BJ (cell line): ENCODE measurements at regions not wholly inside any gene's neighbourhood (a gene's known extent, or its start where the extent isn't known, plus 50 kb on each side); places are given as distances from the start of the nearest gene placed in this dataset.

ENCODE experiments used
- CTCF ChIA-PET: fragments of 350-600 bp; formaldehyde crosslinking; extraction: SDS; loops from one replicate; lab custom pipeline; 2021; ENCODE audit warnings: antibody characterized with exemption, inconsistent platforms; lab: Yijun Ruan, JAX
- POLR2A ChIA-PET: fragments of 300-600 bp; sonication (Branson Sonifier 250); formaldehyde crosslinking; extraction: SDS; loops from one replicate; lab custom pipeline; 2021; ENCODE audit warnings: antibody characterized with exemption; lab: Charles Lee
- DNase-seq: peaks from one replicate; pipeline ENCODE4 v3.0.0-alpha.2; 2011; ENCODE audit warnings: low read depth
- H3K27me3 ChIP-seq: 2 replicates; pipeline ENCODE4 v1.6.0; 2011; ENCODE audit warnings: low read length; ENCODE audit not compliant: control insufficient read depth, insufficient read depth
- H3K36me3 ChIP-seq: 2 replicates; pipeline ENCODE4 v1.5.1; 2011; ENCODE audit warnings: low read length; ENCODE audit not compliant: control insufficient read depth, insufficient read depth
- H3K4me3 ChIP-seq: 2 replicates; pipeline ENCODE4 v1.5.1; 2011; ENCODE audit warnings: low read depth, mild to moderate bottlenecking, control low read depth, low read length
- TF ChIP-seq, protein P1 (sequence below): IDR thresholded peaks from 2 replicates; pipeline ENCODE4 v1.5.1; 2011; ENCODE audit warnings: low read depth, mild to moderate bottlenecking, control low read depth, inconsistent platforms, low read length, moderate library complexity; ENCODE audit not compliant: insufficient read depth

DNA sequence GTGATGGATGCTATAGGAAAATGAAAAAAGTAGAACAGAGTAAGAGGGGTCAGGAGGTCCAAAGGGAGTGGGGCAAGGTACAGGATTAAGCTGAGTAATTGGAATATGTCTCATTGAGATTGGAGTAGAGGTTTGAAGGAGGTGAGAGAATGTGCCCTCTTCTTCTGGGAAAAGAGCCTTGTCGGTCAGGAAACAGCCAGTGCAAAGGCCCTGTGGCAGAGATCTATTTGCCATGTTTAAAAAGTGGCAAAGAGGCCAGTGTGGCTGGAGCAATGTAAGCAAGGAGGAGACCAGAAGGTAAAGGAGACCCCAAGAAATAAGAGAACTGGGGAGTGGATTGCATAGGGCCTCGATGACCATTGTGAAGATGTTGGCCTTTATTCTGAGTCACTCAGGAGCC is 706.5 kb downstream of the MED13L start:
- CTCF ChIA-PET, result no interaction called here
- TF ChIP-seq, protein P1, sequence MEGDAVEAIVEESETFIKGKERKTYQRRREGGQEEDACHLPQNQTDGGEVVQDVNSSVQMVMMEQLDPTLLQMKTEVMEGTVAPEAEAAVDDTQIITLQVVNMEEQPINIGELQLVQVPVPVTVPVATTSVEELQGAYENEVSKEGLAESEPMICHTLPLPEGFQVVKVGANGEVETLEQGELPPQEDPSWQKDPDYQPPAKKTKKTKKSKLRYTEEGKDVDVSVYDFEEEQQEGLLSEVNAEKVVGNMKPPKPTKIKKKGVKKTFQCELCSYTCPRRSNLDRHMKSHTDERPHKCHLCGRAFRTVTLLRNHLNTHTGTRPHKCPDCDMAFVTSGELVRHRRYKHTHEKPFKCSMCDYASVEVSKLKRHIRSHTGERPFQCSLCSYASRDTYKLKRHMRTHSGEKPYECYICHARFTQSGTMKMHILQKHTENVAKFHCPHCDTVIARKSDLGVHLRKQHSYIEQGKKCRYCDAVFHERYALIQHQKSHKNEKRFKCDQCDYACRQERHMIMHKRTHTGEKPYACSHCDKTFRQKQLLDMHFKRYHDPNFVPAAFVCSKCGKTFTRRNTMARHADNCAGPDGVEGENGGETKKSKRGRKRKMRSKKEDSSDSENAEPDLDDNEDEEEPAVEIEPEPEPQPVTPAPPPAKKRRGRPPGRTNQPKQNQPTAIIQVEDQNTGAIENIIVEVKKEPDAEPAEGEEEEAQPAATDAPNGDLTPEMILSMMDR, result no peak

DNA sequence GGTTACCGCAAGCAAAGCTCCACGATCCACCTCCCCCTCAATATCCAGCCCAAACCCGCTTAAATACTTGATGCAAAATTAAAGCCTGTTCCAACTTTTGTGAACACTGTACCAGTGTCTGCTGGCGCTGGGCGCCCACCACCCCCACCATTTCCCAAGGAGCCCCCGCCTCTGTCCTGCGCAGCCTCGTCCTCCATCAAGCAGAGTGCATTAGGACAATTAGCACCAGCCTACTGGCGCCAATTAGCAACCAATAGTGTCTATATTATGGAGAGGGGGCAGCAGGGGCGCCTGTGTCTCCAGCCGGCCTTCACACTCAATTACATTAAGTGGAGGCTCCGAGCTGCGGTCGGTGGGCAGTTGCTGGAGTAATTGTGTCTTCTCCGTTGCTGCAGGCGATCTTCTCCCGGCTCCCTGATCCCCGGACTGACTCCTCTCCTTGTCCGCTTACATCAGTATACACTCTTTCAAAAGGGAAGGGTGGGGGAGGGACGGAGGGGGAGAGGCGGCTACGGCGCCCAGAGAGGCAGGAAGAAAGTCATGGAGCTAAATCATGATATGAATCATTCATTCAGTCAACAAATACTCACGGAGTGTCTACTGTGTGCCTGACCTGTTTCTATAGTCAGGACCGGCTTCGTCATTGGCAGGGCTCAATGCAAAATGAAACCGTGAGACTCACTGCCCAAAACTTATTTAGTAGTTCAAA is 707.3 kb downstream of the MED13L start:
- peak overlapping the region; percentile 9 for H3K4me3 ChIP-seq
- POLR2A ChIA-PET, result no interaction called here
- no peaks in the 10 kb centered on the region for H3K36me3 ChIP-seq
- no peaks in the 10 kb centered on the region for H3K27me3 ChIP-seq
- peak; percentile 3 for DNase-seq
- CTCF ChIA-PET, result no interaction called here
- TF ChIP-seq, protein P1, result no peak

More for the DNA sequence above, 706.5 kb downstream of the MED13L start:
- Histone ChIP-seq H3K27me3 (no peaks in the 10 kb centered on the region), H3K36me3 (no peaks in the 10 kb centered on the region), H3K4me3 (no peak overlapping the region)
- no peak for DNase-seq
- POLR2A ChIA-PET, result no interaction called here

DNA sequence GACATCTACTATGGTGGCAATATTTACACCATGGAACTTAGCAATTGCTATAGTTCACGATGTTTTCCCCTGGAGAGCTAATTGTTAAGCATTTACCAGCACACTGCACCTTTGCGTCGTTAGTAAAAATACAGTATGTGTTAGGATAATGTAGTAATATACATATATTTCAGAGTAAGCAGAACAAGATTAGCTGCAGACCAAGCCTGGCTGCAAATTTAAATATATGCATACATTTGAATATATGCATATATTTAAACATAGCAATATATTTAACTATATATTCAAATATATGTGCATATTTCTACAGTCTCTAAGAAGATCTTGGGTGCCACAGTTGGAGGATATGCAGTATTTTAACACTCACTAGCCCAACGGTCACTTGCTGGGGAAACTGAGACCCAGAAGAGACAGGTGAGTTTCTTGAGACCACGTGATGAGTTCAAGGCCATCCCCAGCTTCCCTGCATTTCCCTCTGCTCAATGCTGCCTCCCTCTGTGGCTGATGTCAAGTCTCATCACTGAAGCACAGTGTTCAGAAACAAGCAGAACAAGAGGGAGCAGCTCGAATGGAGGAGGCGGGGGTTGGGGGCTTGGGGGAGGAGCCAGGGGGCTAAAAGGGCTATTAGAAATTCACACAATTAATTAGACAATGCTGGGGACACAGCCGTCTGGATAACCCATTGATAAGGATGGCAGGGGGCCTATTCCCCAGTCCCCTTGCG is 708.0 kb downstream of the MED13L start:
- H3K27me3 ChIP-seq, result no peaks in the 10 kb centered on the region
- TF ChIP-seq, protein P1, result no peak
- DNase-seq, result no peak
- no peaks in the 10 kb centered on the region for H3K36me3 ChIP-seq
- ChIA-PET CTCF (no interaction called here), POLR2A (no interaction called here)
- H3K4me3 ChIP-seq, result no peak overlapping the region

DNA sequence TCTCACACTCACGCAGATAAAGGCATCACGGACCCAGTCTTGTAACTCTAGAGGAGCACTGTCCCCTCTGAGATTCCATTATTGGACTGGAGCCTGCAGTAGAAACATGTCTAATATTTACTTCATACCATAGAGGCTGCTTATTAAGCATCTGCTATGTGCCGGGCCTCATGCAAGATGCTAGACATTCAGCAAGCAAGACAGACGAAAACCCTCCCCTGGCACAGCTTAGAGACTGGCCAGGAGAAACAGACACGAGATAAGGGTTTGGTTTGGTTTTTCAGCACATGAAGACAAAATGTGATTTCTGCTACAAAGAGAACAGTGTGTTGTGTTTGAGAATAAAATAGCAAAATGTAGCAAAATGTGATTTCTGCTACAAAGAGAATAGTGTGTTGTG is 719.2 kb downstream of the MED13L start:
- CTCF ChIA-PET, result no interaction called here
- POLR2A ChIA-PET, result no interaction called here
- DNase-seq, result no peak
- H3K36me3 ChIP-seq, result no peaks in the 10 kb centered on the region
- H3K27me3 ChIP-seq, result no peaks in the 10 kb centered on the region
- no peak overlapping the region for H3K4me3 ChIP-seq
- TF ChIP-seq, protein P1, result no peak

DNA sequence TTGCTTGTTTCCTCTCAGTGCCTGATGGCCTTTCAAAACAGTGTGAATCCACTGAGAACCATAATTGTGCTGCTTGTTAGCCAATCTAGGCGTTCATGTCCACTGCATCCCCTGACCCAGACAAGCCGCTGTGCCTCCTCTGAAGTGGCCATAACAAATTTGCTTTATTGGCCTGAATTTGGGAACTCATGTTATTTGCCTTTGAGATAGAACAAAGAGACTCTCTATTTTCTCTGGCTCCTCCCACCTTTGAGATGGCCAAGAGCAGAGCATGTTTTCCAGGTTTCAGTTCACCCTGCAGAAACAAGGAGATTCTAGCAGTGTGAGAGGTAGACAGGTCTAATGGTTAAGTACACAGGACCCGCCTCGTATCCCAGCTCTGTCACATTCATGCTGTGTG is 723.9 kb downstream of the MED13L start:
- ChIA-PET CTCF (no interaction called here), POLR2A (no interaction called here)
- no peak for DNase-seq
- Histone ChIP-seq H3K36me3 (no peaks in the 10 kb centered on the region), H3K27me3 (no peaks in the 10 kb centered on the region), H3K4me3 (no peak overlapping the region)
- TF ChIP-seq, protein P1, result no peak
